OCI-LY1 (cell line): ENCODE measurements at regions not wholly inside any gene's neighbourhood (a gene's known extent, or its start where the extent isn't known, plus 50 kb on each side); places are given as distances from the start of the nearest gene placed in this dataset.

Source experiments
- H2AFZ ChIP-seq: fragments of 200-600 bp; sonication (generic), shearing (Covaris generic); 2 replicates; pipeline ENCODE4 v1.6.0; 2014; ENCODE audit warnings: antibody characterized with exemption, mild to moderate bottlenecking, low read length
- H3F3A ChIP-seq: fragments of 200-600 bp; sonication (generic), shearing (Covaris generic); 2 replicates; pipeline ENCODE4 v1.6.0; 2014; ENCODE audit warnings: mild to moderate bottlenecking, antibody characterized with exemption, low read length, moderate library complexity; ENCODE audit not compliant: insufficient read depth
- H3K27ac ChIP-seq: fragments of 200-600 bp; sonication (generic); 2 replicates; pipeline ENCODE4 v1.5.1; 2014; ENCODE audit warnings: low read length, mixed run types, mild to moderate bottlenecking, low read depth; ENCODE audit not compliant: poor library complexity, severe bottlenecking
- H3K27me3 ChIP-seq: fragments of 200-600 bp; sonication (generic); 2 replicates; pipeline ENCODE4 v1.6.0; 2014; ENCODE audit warnings: antibody characterized with exemption, mild to moderate bottlenecking, low read length, moderate library complexity; ENCODE audit not compliant: insufficient read depth
- H3K36me3 ChIP-seq: fragments of 200-600 bp; sonication (generic); 2 replicates; pipeline ENCODE4 v1.6.1; 2014; ENCODE audit warnings: mild to moderate bottlenecking, antibody characterized with exemption, low read length, moderate library complexity, mixed read lengths; ENCODE audit not compliant: insufficient read depth
- H3K4me1 ChIP-seq: fragments of 200-600 bp; sonication (generic); 2 replicates; pipeline ENCODE4 v1.5.1; 2014; ENCODE audit warnings: mild to moderate bottlenecking, low read length, moderate library complexity; ENCODE audit not compliant: insufficient read depth, severe bottlenecking
- H3K4me2 ChIP-seq: fragments of 200-600 bp; sonication (generic), shearing (Covaris generic); 2 replicates; pipeline ENCODE4 v1.6.1; 2014; ENCODE audit warnings: low read length
- H3K4me3 ChIP-seq: fragments of 200-600 bp; sonication (generic); 2 replicates; pipeline ENCODE4 v1.5.1; 2014; ENCODE audit warnings: low read length, low read depth, mild to moderate bottlenecking, mixed read lengths; ENCODE audit not compliant: poor library complexity, severe bottlenecking
- H3K79me2 ChIP-seq: fragments of 200-600 bp; shearing (Covaris generic); 2 replicates; pipeline ENCODE4 v1.6.1; 2016; ENCODE audit warnings: mixed run types, low read length, mixed read lengths; ENCODE audit not compliant: insufficient read depth
- H3K9ac ChIP-seq: fragments of 200-600 bp; sonication (generic), shearing (Covaris generic); 2 replicates; pipeline ENCODE4 v1.6.1; 2014; ENCODE audit warnings: mild to moderate bottlenecking, low read length, mixed read lengths
- H3K9me2 ChIP-seq: fragments of 200-600 bp; sonication (generic), shearing (Covaris generic); 2 replicates; pipeline ENCODE4 v1.6.1; 2014; ENCODE audit warnings: low read depth, mild to moderate bottlenecking, low read length, mixed read lengths
- H3K9me3 ChIP-seq: fragments of 200-600 bp; shearing (Covaris generic); 2 replicates; pipeline ENCODE4 v1.6.1; 2014; ENCODE audit warnings: low read length, mixed read lengths
- H4K20me1 ChIP-seq: fragments of 200-600 bp; sonication (generic), shearing (Covaris generic); 2 replicates; pipeline ENCODE4 v1.6.0; 2016; ENCODE audit warnings: mild to moderate bottlenecking, low read length; ENCODE audit not compliant: insufficient read depth
- EZH2 ChIP-seq: fragments of 200-600 bp; sonication (generic), shearing (Covaris generic); IDR thresholded peaks from 2 replicates; pipeline ENCODE4 v1.8.0; 2017; ENCODE audit warnings: borderline replicate concordance, mixed run types, mild to moderate bottlenecking, antibody characterized with exemption, low read length, moderate library complexity, mixed read lengths
- TF ChIP-seq, protein P1 (sequence below): fragments of 200-600 bp; sonication (generic), shearing (Covaris generic); IDR thresholded peaks from 2 replicates; pipeline ENCODE4 v1.5.1; 2017; ENCODE audit warnings: mild to moderate bottlenecking, antibody characterized with exemption, low read length, moderate library complexity, mixed read lengths

DNA sequence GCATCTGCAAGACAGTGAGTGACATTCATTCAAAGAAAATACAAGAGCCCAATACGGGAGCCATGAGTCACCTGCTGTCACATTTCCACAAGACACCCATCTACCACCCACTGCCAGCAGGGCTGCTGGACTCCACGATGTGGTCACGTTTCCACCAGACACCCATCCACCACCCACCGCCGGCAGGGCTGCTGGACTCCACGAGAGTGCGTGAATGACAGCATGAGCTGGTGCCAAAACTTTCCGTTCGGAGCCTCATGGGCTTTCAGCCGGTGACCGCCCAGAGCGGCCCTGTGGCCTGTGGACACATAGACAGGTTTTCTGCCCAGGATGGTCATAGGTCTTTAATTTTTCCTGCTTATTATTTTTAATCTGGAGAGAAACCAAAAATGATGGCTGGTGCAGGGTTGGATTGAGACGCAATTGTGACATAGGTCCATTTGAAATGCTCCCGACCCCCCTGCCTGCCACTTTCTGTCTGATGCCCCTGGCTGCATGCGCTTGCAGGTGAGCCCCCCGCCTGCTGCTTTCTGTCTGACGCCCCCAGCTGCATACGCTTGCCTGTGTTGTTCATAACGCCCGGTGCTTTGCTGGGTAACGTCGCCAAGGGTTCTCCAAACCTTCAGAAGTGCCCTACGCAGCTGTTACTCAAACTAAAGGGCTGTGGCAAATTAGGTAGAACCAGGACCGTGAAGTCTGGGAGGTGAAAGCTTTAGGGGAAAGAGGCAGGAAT, 59.1 kb upstream of the SMOC2 start:
- Histone ChIP-seq H2AFZ (no peak overlapping the region), H3K36me3 (no peaks in the 10 kb centered on the region), H3K9me3 (no peaks in the 10 kb centered on the region), H3K27me3 (no peaks in the 10 kb centered on the region), H3K4me3 (no peak overlapping the region), H4K20me1 (no peaks in the 10 kb centered on the region), H3K27ac (no peak overlapping the region), H3K9me2 (no peaks in the 10 kb centered on the region), H3K4me2 (no peak overlapping the region), H3K79me2 (no peaks in the 10 kb centered on the region), H3K9ac (no peak overlapping the region), H3K4me1 (no peaks in the 10 kb centered on the region), H3F3A (no peaks in the 10 kb centered on the region)
- TF ChIP-seq EZH2: no peak
- TF ChIP-seq, protein P1, sequence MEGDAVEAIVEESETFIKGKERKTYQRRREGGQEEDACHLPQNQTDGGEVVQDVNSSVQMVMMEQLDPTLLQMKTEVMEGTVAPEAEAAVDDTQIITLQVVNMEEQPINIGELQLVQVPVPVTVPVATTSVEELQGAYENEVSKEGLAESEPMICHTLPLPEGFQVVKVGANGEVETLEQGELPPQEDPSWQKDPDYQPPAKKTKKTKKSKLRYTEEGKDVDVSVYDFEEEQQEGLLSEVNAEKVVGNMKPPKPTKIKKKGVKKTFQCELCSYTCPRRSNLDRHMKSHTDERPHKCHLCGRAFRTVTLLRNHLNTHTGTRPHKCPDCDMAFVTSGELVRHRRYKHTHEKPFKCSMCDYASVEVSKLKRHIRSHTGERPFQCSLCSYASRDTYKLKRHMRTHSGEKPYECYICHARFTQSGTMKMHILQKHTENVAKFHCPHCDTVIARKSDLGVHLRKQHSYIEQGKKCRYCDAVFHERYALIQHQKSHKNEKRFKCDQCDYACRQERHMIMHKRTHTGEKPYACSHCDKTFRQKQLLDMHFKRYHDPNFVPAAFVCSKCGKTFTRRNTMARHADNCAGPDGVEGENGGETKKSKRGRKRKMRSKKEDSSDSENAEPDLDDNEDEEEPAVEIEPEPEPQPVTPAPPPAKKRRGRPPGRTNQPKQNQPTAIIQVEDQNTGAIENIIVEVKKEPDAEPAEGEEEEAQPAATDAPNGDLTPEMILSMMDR: no peak

DNA sequence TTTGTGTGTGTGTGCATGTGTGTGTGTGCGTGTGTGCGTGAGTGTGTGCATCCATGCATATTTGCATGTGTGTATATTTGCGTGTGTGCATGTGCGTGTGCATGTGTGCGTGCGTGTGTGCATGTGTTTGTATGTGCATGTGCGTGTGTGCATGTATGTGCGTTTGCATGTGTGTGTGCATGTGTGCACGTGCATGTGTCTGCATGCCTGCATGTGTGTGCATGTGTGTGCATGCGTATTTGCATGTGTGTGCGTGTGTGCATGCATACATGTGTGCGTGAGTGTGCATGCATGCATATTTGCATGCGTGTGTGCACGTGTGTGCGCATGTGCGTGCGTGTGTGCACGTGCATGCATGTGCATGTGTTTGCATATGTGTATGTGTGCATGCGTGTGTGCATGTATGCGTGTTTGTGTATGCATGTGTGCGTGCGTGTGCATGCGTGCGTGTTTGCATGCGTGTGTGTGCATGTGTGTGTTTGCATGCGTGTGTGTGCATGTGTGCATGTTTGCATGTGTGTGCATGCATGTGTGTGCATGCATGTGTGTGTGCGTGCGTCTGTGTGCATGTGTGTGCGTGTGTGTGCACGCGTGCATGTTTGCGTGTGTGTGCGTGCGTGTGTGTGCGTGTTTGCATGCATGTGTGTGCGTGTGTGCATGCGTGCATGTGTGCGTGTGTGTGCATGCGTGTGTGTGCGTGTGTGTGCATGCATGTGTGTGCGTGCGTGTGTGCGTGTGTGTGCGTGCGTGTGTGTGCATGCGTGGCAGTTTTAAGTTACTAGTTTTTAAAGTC, 57.7 kb upstream of the SMOC2 start:
- Histone ChIP-seq H3K9me3 (no peaks in the 10 kb centered on the region), H4K20me1 (no peaks in the 10 kb centered on the region), H3K4me2 (no peak overlapping the region), H3K27me3 (no peaks in the 10 kb centered on the region), H3F3A (no peaks in the 10 kb centered on the region), H3K9me2 (no peaks in the 10 kb centered on the region), H2AFZ (no peak overlapping the region), H3K27ac (no peak overlapping the region), H3K79me2 (no peaks in the 10 kb centered on the region), H3K9ac (no peak overlapping the region), H3K4me1 (no peaks in the 10 kb centered on the region), H3K4me3 (no peak overlapping the region), H3K36me3 (no peaks in the 10 kb centered on the region)
- TF ChIP-seq, protein P1: no peak
- TF ChIP-seq EZH2: no peak

DNA sequence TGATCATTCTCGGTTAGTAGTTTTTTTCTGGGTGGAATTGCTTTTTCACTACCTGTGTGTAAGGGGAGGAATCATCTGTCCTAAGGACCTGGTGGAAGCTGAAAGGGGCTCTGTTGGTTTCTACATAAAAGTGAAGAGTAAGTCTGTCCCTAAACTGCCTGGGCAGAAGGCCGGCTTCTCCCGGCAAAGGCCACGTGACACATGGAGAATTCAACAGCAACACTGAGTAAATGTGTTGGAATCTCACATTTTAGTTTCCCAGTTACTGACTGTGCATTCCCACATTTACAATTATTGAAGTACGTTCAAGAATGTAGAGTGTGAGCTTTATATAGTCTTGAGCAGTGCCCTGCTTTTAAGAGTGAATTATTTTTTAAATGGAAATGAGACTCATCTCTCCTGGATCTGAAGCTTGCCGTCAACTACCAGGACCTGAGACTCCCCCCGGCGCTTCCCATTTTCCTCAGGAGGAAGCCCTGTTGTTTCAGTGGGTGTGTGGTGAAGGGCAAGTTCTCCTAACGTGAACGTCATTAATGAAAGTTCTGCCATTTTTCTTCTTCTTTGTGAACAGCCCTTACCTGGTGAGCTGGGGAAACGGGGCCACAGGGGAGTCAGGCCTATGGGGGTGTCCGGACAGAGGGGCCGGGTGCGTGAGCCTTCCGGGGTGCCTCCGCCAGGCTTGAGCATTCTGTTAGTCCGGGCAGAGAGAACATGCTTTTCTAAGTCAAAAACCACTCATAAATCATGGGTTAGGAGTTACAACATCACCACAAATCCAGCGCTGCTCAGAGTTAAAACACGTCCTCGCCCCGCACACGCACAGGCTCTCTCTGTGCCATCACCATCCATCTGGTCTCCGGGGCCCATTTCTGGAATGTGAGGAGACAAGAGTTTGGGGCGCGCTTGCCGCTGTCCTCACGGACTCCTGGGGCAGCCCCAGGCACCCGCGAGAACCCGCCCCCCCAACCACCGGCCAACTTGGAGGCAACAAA, 56.6 kb upstream of the SMOC2 start:
- Histone ChIP-seq H3K27me3 (no peaks in the 10 kb centered on the region), H3K9ac (no peak overlapping the region), H3K9me2 (no peaks in the 10 kb centered on the region), H3K79me2 (no peaks in the 10 kb centered on the region), H3K4me1 (no peaks in the 10 kb centered on the region), H3K9me3 (no peaks in the 10 kb centered on the region), H4K20me1 (no peaks in the 10 kb centered on the region), H3K27ac (no peak overlapping the region), H3F3A (no peaks in the 10 kb centered on the region), H3K4me2 (no peak overlapping the region), H3K4me3 (no peak overlapping the region), H3K36me3 (no peaks in the 10 kb centered on the region), H2AFZ (no peak overlapping the region)
- TF ChIP-seq, protein P1: no peak
- TF ChIP-seq EZH2: no peak
